Neuronal stem cell (in vitro differentiated cells): ENCODE measurements at regions not wholly inside any gene's neighbourhood (a gene's known extent, or its start where the extent isn't known, plus 50 kb on each side); places are given as distances from the start of the nearest gene placed in this dataset.

Experiments
- DNase-seq: peaks from one replicate; pipeline ENCODE4 v3.0.0-alpha.2; 2013; ENCODE audit warnings: low spot score
- H2AFZ ChIP-seq: one replicate; pipeline ENCODE4 v1.6.1; 2013; ENCODE audit warnings: mild to moderate bottlenecking, low read length, inconsistent platforms
- H2AK5ac ChIP-seq: 2 replicates; pipeline ENCODE4 v1.6.1; 2013; ENCODE audit warnings: low read depth, mild to moderate bottlenecking, inconsistent platforms, low read length, moderate library complexity, mixed read lengths
- H2BK120ac ChIP-seq: 2 replicates; pipeline ENCODE4 v1.6.1; 2013; ENCODE audit warnings: low read depth, mild to moderate bottlenecking, inconsistent platforms, low read length, moderate library complexity, mixed read lengths
- H2BK12ac ChIP-seq: one replicate; pipeline ENCODE4 v1.6.1; 2013; ENCODE audit warnings: low read length, inconsistent platforms
- H2BK15ac ChIP-seq: 2 replicates; pipeline ENCODE4 v1.6.1; 2013; ENCODE audit warnings: mild to moderate bottlenecking, low read length, inconsistent platforms, mixed read lengths
- H2BK5ac ChIP-seq: one replicate; pipeline ENCODE4 v1.6.1; 2013; ENCODE audit warnings: inconsistent platforms, mild to moderate bottlenecking, low read length, moderate library complexity
- H3K14ac ChIP-seq: one replicate; pipeline ENCODE4 v1.6.1; 2013; ENCODE audit warnings: low read length, inconsistent platforms
- H3K18ac ChIP-seq: 2 replicates; pipeline ENCODE4 v1.6.1; 2013; ENCODE audit warnings: low read length, inconsistent platforms
- H3K23ac ChIP-seq: 2 replicates; pipeline ENCODE4 v1.6.1; 2013; ENCODE audit warnings: low read depth, mild to moderate bottlenecking, mixed read lengths, low read length, inconsistent platforms; ENCODE audit not compliant: poor library complexity
- H3K27ac ChIP-seq: replicated peaks from 3 replicates; pipeline ENCODE4 v1.5.1; 2013; ENCODE audit warnings: low read length, inconsistent platforms
- H3K27me3 ChIP-seq, 3 experiments: 2 replicates each; pipeline ENCODE4 v1.6.1; 2013; ENCODE audit warnings: low read length in 3 of 3, mild to moderate bottlenecking in 2 of 3, inconsistent platforms in 1 of 3, low read depth in 1 of 3, mixed read lengths in 1 of 3, moderate library complexity in 1 of 3; ENCODE audit not compliant: control insufficient read depth in 3 of 3, insufficient read depth in 3 of 3
- H3K36me3 ChIP-seq, 2 donors: replicated peaks in 1 of 2; 2 replicates each; pipeline ENCODE4 v1.6.1; 2013; ENCODE audit warnings: low read length in 2 of 2; ENCODE audit not compliant: control insufficient read depth in 2 of 2, insufficient read depth in 2 of 2
- H3K4ac ChIP-seq: 2 replicates; pipeline ENCODE4 v1.6.1; 2013; ENCODE audit warnings: inconsistent platforms, mild to moderate bottlenecking, low read length, moderate library complexity
- H3K4me1 ChIP-seq, 2 donors: 1 replicate in 1 of 2; 2 replicates in 1 of 2; pipeline ENCODE4 v1.6.1; 2013; ENCODE audit warnings: low read length in 2 of 2, low read depth in 1 of 2; ENCODE audit not compliant: control insufficient read depth in 2 of 2, insufficient read depth in 1 of 2
- H3K4me2 ChIP-seq: one replicate; pipeline ENCODE4 v1.6.1; 2013; ENCODE audit warnings: mild to moderate bottlenecking, low read length, inconsistent platforms; ENCODE audit not compliant: insufficient read depth, poor library complexity, severe bottlenecking
- H3K4me3 ChIP-seq, 2 donors: 2 replicates each; pipeline ENCODE4 v1.5.1; 2013; ENCODE audit warnings: low read length in 2 of 2, mild to moderate bottlenecking in 2 of 2, inconsistent platforms in 1 of 2, moderate library complexity in 1 of 2
- H3K79me1 ChIP-seq: one replicate; pipeline ENCODE4 v1.6.1; 2013; ENCODE audit warnings: low read depth, mild to moderate bottlenecking, inconsistent platforms, low read length, moderate library complexity
- H3K9ac ChIP-seq: one replicate; pipeline ENCODE4 v1.6.1; 2013; ENCODE audit warnings: mild to moderate bottlenecking, low read depth, low read length, inconsistent platforms; ENCODE audit not compliant: poor library complexity
- H3K9me3 ChIP-seq, 2 donors: replicated peaks in 1 of 2; 2 replicates each; pipeline versions ENCODE3 to v1.6.1; 2013; ENCODE audit warnings: low read length in 2 of 2, mild to moderate bottlenecking in 2 of 2, inconsistent platforms in 1 of 2, low read depth in 1 of 2, mixed read lengths in 1 of 2, moderate library complexity in 1 of 2; ENCODE audit not compliant: control insufficient read depth in 2 of 2, insufficient read depth in 1 of 2
- H4K8ac ChIP-seq: one replicate; pipeline ENCODE4 v1.6.1; 2013; ENCODE audit warnings: low read depth, mild to moderate bottlenecking, inconsistent platforms, low read length, moderate library complexity
- H4K91ac ChIP-seq: one replicate; pipeline ENCODE4 v1.6.1; 2013; ENCODE audit warnings: low read length, low read depth, mild to moderate bottlenecking, inconsistent platforms; ENCODE audit not compliant: poor library complexity
- WGBS, 2 donors: extraction: QIAGEN DNeasy Blood & Tissue Kit; methylation state at CpG; one replicate each; pipeline ENCODE4 v1.1.7; 2013; ENCODE audit warnings: missing lambda C conversion rate in 2 of 2, mixed read lengths in 1 of 2; ENCODE audit not compliant: insufficient read length in 2 of 2, insufficient replicate concordance in 1 of 2; ENCODE audit errors: extremely low coverage in 2 of 2; 5-methylcytosine and 5-hydroxymethylcytosine counted together

DNA sequence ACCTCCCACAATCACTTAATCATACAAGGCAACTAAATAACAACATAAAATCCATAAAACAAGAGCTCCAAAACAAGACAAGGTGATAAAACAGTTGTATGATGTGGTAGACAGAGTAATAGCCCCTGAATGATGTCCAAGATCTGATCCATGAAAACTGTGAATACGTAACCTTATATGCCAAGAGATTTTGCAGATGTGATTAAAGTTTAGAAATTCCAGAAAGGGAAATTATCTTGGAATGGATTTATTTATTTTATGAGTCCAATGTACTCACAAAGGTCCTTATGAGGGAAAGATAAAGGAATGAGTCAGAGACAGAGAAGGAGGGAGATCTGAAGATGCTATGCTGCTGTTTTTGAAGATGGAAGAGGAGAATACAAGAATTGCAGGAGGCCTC lies 1775.7 kb upstream of the C9orf72 start:
- H3K4me3 ChIP-seq: no peak overlapping the region
- H2BK5ac ChIP-seq: no peak overlapping the region
- no peak for DNase-seq
- no peak overlapping the region for H3K27ac ChIP-seq
- no peak overlapping the region for H2BK15ac ChIP-seq
- H3K36me3 ChIP-seq: no peaks in the 10 kb centered on the region
- H3K23ac ChIP-seq: no peak overlapping the region
- H2AK5ac ChIP-seq: no peak overlapping the region
- H4K8ac ChIP-seq: no peak overlapping the region
- no peak overlapping the region for H2BK12ac ChIP-seq
- H3K4me1 ChIP-seq: no peaks in the 10 kb centered on the region
- no peaks in the 10 kb centered on the region for H3K9me3 ChIP-seq
- H3K4ac ChIP-seq: no peak overlapping the region
- H3K27me3 ChIP-seq: no peaks in the 10 kb centered on the region
- no peak overlapping the region for H2BK120ac ChIP-seq
- no peak overlapping the region for H4K91ac ChIP-seq
- H3K18ac ChIP-seq: no peak overlapping the region
- no peak overlapping the region for H2AFZ ChIP-seq
- H3K14ac ChIP-seq: no peak overlapping the region
- H3K9ac ChIP-seq: no peak overlapping the region
- no peak overlapping the region for H3K4me2 ChIP-seq
- H3K79me1 ChIP-seq: no peaks in the 10 kb centered on the region
- WGBS, 2 donors: no CpG with 5 or more reads among the region's 1 CpG

DNA sequence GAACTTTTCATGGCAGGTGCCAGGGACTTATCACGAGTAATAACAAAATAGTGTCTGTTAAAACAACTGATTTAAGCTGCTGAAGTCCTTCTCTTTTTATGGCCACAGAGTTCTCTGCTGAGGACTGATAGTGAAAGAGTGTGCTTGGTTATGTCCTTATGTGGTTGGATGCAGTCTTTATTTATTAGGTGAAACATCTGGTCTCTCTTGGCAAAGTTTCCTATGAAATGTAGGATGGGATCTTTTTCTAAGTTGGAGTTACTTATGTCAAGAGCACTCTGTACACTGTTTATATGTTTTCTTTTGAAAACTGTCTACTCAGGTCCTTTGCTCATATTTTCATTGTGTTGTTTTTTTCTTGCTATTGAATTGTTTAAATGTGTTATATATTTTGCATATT lies 1816.1 kb upstream of the C9orf72 start:
- Histone ChIP-seq H3K9me3 (no peaks in the 10 kb centered on the region), H4K91ac (no peak overlapping the region), H3K9ac (no peak overlapping the region), H2AFZ (no peak overlapping the region), H3K4me1 (no peaks in the 10 kb centered on the region), H3K79me1 (no peaks in the 10 kb centered on the region), H3K4ac (no peak overlapping the region), H3K18ac (no peak overlapping the region), H4K8ac (no peak overlapping the region), H3K4me2 (no peak overlapping the region), H3K23ac (no peak overlapping the region), H3K36me3 (no peaks in the 10 kb centered on the region), H3K27ac (no peak overlapping the region), H3K14ac (no peak overlapping the region), H2AK5ac (no peak overlapping the region), H2BK15ac (no peak overlapping the region), H2BK120ac (no peak overlapping the region), H2BK12ac (no peak overlapping the region), H2BK5ac (no peak overlapping the region), H3K27me3 (no peaks in the 10 kb centered on the region), H3K4me3 (no peak overlapping the region)
- WGBS, 2 donors: no CpG with 5 or more reads among the region's 1 CpG
- no peak for DNase-seq

DNA sequence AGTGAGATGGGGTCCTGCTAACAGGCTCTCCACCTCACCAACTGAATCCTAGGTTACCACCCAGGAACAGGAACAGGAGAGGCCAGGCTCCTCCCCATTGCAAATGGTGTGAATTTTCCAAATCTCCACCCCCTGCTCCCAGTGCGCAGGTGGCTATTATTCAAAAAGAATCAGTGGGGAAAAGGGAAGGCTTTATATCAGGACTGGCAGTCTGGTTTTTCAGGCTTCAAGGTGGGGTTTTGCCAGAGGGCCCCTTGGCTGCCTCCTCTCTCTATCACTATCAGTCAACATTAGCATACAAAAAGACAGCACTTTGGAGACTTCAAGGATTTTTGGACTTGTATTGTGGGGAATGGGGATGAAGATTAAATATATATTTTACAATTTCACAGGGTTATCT lies 1817.6 kb upstream of the C9orf72 start:
- Histone ChIP-seq H3K4me2 (no peak overlapping the region), H2BK120ac (no peak overlapping the region), H4K8ac (no peak overlapping the region), H3K27me3 (no peaks in the 10 kb centered on the region), H4K91ac (no peak overlapping the region), H3K9ac (no peak overlapping the region), H3K18ac (no peak overlapping the region), H2BK5ac (no peak overlapping the region), H3K4me1 (no peaks in the 10 kb centered on the region), H3K36me3 (no peaks in the 10 kb centered on the region), H3K23ac (no peak overlapping the region), H2AK5ac (no peak overlapping the region), H3K9me3 (no peaks in the 10 kb centered on the region), H3K4me3 (no peak overlapping the region), H2BK15ac (no peak overlapping the region), H2AFZ (no peak overlapping the region), H3K79me1 (no peaks in the 10 kb centered on the region), H3K14ac (no peak overlapping the region), H2BK12ac (no peak overlapping the region), H3K4ac (no peak overlapping the region), H3K27ac (no peak overlapping the region)
- DNase-seq: no peak
- WGBS, 2 donors: no CpG with 5 or more reads among the region's 1 CpG

DNA sequence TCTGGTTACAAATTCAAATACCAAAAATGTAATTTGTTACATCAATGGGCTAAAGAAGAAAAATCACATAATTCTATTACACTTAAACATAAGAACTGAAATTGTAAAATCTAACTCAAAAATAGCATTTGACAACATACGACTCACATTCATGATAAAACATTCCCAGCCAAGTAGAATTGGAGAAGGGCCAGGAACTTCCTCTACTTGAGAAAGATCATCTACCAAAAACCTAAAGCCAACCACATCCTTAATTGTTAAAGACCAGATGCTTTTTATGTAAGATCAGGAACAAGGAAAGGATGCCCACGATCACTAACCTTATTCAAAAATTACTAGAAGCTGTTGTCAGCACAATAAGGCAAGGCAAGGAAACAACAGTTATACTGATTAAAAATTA lies 1819.8 kb upstream of the C9orf72 start:
- DNase-seq: no peak
- Histone ChIP-seq H2BK15ac (no peak overlapping the region), H2AFZ (no peak overlapping the region), H3K4me1 (no peaks in the 10 kb centered on the region), H3K18ac (no peak overlapping the region), H3K9me3 (no peaks in the 10 kb centered on the region), H2BK5ac (no peak overlapping the region), H3K36me3 (no peaks in the 10 kb centered on the region), H3K4me3 (no peak overlapping the region), H2BK12ac (no peak overlapping the region), H3K4ac (no peak overlapping the region), H4K8ac (no peak overlapping the region), H3K79me1 (no peaks in the 10 kb centered on the region), H4K91ac (no peak overlapping the region), H3K27me3 (no peaks in the 10 kb centered on the region), H2BK120ac (no peak overlapping the region), H3K14ac (no peak overlapping the region), H2AK5ac (no peak overlapping the region), H3K9ac (no peak overlapping the region), H3K23ac (no peak overlapping the region), H3K4me2 (no peak overlapping the region), H3K27ac (no peak overlapping the region)
- no CpG with 5 or more reads among the region's 2 CpGs for WGBS, 2 donors
